Sigmoid colon (tissue), 4 donors: ENCODE measurements at regions not wholly inside any gene's neighbourhood (a gene's known extent, or its start where the extent isn't known, plus 50 kb on each side); places are given as distances from the start of the nearest gene placed in this dataset.

ENCODE experiments used
- CTCF ChIP-seq, 4 experiments: fragments of 450-650 bp in 3 of 4; fragments of 200-600 bp in 1 of 4; IDR thresholded peaks; one replicate each; pipeline ENCODE4 v1.5.1; 2016 to 2019; ENCODE audit warnings: antibody characterized with exemption in 4 of 4, mild to moderate bottlenecking in 3 of 4, moderate library complexity in 2 of 4
- EP300 ChIP-seq, 4 donors: sonication (generic); formaldehyde crosslinking; IDR thresholded peaks; one replicate each; pipeline ENCODE4 v1.6.1; 2017; ENCODE audit warnings: antibody characterized with exemption in 4 of 4

GRCh38 chr2:239546541-239546940 lies 145.7 kb upstream of the HDAC4 start:
- TF ChIP-seq EP300 (IDR thresholded peaks at IDR 0.05), result no peak
- TF ChIP-seq CTCF (IDR thresholded peaks at IDR 0.05), result no peak
